ENCODE measurements at regions not wholly inside any gene's neighbourhood (a gene's known extent, or its start where the extent isn't known, plus 50 kb on each side); places are given as distances from the start of the nearest gene placed in this dataset.

DNA sequence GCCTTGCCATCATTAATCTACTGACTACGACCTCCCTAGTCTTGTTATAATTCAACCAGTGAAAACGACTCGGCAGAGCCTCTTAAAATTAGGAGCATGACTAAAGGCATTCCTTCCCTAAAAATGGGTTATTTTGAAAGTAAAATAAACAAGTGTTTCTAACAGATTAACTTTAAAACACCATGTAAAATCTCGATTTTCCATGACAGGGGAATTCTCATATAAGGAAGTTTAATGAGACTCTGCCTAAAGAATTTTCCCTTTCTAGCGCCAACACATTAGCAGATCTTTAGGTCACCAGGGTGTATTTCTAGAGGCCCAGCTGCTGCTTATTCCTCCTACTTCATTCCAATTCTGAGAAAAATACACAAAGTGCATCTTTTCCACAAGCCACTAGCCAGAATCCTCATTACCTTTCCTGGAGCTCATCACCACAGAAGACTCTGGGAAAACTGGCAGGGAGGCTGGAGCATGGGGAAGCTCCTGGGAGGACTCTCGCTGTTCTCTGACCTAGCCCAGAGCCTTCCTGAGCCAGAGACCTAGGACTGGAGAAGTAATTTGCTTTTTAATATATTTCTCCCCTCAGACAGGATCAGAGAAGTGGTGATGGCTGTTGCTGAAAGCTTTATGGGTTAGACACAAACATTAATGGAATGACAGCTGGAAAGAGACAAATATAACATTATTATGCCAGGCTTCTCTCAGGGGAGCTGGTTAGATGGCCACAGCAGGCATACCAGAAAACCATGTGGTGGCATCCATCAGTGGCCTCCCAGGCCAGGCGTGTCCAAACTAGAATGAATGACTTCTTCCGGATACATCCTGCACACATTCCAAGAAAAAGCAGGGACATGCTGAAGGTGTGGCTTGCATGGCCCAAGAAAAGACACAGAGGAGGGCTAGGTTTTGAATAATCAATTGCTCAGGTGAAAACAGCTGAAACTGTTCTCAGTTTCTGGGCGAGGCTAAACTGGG, 63.6 kb upstream of the CTTNBP2NL start:
- H3K36me3 ChIP-seq (ENCODE audit: control insufficient read depth, insufficient read depth, low read length) = no peaks in the 10 kb centered on the region
- H3K27ac ChIP-seq (ENCODE audit: low read depth, low read length) = no peak overlapping the region
- H3K4me1 ChIP-seq (ENCODE audit: control insufficient read depth, insufficient read depth, low read length) = no peaks in the 10 kb centered on the region
- H3K4me3 ChIP-seq (ENCODE audit: low read depth, low read length) = no peak overlapping the region
- no peak overlapping the region for H3K9ac ChIP-seq (ENCODE audit: low read length)
- no peaks in the 10 kb centered on the region; the same call in 1 of the 2 replicates for H3K27me3 ChIP-seq (ENCODE audit: control insufficient read depth, insufficient read depth, low read length)
- H3K9me3 ChIP-seq (ENCODE audit: control insufficient read depth, insufficient read depth, low read depth, low read length) = no peaks in the 10 kb centered on the region

DNA sequence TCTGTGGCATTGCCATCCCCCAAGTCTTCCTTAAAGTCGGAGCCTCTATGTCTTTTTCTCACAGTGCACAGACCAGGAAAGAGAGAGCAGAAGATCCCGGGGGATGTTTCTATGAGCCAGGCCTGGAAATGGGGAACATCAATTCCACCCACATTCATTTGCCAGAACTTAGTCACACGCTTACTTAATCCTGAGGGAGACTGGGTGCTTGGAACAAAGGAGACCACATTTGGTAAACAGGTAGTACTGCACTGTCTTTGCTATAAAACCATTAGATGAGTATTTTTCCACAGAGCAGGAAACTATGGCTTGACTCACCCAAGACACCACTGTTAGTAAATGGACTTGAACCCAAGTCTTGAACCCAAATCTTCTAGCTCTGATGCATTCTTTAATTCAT, 60.7 kb upstream of the CTTNBP2NL start:
- H3K4me3 ChIP-seq (ENCODE audit: low read depth, low read length) = no peak overlapping the region
- H3K27me3 ChIP-seq (ENCODE audit: control insufficient read depth, insufficient read depth, low read length) = no peaks in the 10 kb centered on the region; the same call in 1 of the 2 replicates
- H3K9ac ChIP-seq (ENCODE audit: low read length) = no peak overlapping the region
- no peak overlapping the region for H3K27ac ChIP-seq (ENCODE audit: low read depth, low read length)
- H3K4me1 ChIP-seq (ENCODE audit: control insufficient read depth, insufficient read depth, low read length) = no peaks in the 10 kb centered on the region
- no peaks in the 10 kb centered on the region for H3K36me3 ChIP-seq (ENCODE audit: control insufficient read depth, insufficient read depth, low read length)
- no peaks in the 10 kb centered on the region for H3K9me3 ChIP-seq (ENCODE audit: control insufficient read depth, insufficient read depth, low read depth, low read length)

DNA sequence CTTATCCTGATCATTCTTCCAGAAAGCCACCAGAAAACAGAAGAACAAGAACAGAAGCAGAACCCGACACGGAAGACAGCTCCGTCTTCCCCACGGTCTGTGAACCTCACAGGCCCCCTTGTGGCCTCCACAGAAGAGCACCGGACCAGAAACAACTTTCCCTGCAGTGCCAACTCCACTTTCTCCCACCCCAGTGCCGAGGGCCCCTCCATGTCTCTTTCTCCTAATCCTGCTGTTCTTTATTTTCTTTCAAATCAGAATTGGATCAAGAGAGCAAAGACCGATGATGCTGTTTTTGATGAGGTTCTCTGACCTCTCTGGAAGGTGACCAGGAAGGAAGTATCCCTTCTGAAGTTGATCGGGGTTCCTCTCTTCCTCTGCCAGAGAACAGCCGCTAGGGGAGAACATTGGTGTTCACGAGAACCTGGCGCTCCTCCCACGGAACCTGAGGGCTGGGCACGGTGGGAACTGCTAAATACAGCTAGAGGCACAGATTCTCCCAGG, 58.9 kb upstream of the CTTNBP2NL start:
- no peaks in the 10 kb centered on the region for H3K9me3 ChIP-seq (ENCODE audit: control insufficient read depth, insufficient read depth, low read depth, low read length)
- H3K27ac ChIP-seq (ENCODE audit: low read depth, low read length) = no peak overlapping the region
- H3K4me3 ChIP-seq (ENCODE audit: low read depth, low read length) = no peak overlapping the region
- no peaks in the 10 kb centered on the region; the same call in 1 of the 2 replicates for H3K27me3 ChIP-seq (ENCODE audit: control insufficient read depth, insufficient read depth, low read length)
- no peak overlapping the region for H3K9ac ChIP-seq (ENCODE audit: low read length)
- H3K36me3 ChIP-seq (ENCODE audit: control insufficient read depth, insufficient read depth, low read length) = no peaks in the 10 kb centered on the region
- no peaks in the 10 kb centered on the region for H3K4me1 ChIP-seq (ENCODE audit: control insufficient read depth, insufficient read depth, low read length)

DNA sequence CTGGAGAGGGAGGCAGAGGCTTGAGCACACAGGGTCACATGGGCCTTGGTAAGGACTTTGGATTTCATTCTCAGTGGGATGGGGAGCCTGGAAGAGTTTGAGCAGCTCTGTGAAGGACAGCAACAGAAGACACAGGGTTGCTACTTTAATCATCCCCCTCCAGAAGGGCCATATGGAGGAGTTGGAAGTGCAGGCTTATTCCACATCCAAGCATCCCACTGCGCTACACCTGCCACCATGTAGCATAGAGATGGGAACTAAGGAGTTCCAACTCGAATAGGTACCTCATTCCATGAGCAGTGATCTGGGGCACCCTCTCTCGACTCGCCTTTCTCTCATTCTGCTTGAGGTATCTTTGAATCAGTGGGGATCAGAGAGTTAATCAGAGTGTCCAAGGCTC, 54.0 kb upstream of the CTTNBP2NL start:
- Histone ChIP-seq H3K36me3 (ENCODE audit: control insufficient read depth, insufficient read depth, low read length) (no peaks in the 10 kb centered on the region), H3K9me3 (ENCODE audit: control insufficient read depth, insufficient read depth, low read depth, low read length) (no peaks in the 10 kb centered on the region), H3K4me3 (ENCODE audit: low read depth, low read length) (no peak overlapping the region), H3K27ac (ENCODE audit: low read depth, low read length) (no peak overlapping the region), H3K9ac (ENCODE audit: low read length) (no peak overlapping the region), H3K4me1 (ENCODE audit: control insufficient read depth, insufficient read depth, low read length) (peaks cover 4% of the 10 kb centered on the region; the same call in 1 of the 2 replicates), H3K27me3 (ENCODE audit: control insufficient read depth, insufficient read depth, low read length) (0 out of 2 replicates have a peak, but pooled peaks cover 4% of the 10 kb centered on the region)

DNA sequence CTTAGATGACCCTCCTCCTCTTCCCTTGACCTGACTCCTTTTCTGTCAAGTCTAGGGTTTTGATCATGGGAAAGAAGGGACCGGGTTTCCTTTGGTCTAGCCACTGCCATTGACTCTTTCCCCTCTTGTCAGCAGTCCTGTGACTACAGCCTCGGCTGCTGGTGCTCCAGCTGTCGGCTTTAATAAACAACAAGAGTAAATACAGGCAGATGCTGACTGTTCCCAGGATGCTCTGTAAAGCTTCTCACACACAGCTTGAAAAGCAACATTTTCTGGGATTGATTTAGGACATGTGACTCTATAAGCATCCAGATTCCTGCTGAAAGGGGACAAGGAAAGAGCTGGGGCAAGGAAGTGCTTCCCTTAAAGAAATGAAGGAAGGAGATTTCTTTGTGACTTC, 53.5 kb upstream of the CTTNBP2NL start:
- Histone ChIP-seq H3K27me3 (ENCODE audit: control insufficient read depth, insufficient read depth, low read length) (0 out of 2 replicates have a peak, but pooled peaks cover 4% of the 10 kb centered on the region), H3K4me1 (ENCODE audit: control insufficient read depth, insufficient read depth, low read length) (peaks cover 5% of the 10 kb centered on the region; the same call in 1 of the 2 replicates), H3K27ac (ENCODE audit: low read depth, low read length) (no peak overlapping the region), H3K36me3 (ENCODE audit: control insufficient read depth, insufficient read depth, low read length) (no peaks in the 10 kb centered on the region), H3K9ac (ENCODE audit: low read length) (no peak overlapping the region), H3K9me3 (ENCODE audit: control insufficient read depth, insufficient read depth, low read depth, low read length) (no peaks in the 10 kb centered on the region), H3K4me3 (ENCODE audit: low read depth, low read length) (no peak overlapping the region)

DNA sequence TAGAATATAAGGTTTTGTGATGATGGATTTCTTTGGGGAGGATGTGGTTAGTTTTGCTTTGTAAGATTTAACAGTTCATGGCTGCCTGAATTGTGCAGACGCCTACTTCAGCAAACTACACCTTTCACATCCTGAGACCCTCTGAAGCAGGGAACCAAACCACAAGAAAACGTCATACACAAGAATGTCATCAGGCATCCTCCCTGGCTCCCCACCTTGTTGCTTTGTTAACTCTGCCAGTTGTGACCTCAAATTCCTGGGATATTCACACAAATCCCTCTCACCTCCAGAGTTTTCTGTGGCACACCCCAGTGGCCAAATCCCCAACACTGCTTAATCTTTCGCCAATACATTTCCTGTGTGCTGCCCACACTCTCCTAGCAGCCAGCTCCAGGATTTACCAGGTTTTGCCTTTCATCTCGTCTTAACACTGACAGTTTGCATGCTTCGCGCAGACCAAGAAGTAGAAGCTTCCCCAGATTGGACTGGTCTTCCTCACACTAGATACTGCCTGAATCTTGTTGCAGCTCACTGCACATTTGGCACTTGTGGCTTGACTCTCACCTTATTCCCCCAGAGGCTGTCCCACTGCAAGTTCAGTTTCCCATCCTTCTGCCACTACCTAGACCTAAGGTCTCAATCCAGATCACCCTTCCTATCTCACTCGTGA, 51.1 kb upstream of the CTTNBP2NL start:
- Histone ChIP-seq H3K9me3 (ENCODE audit: control insufficient read depth, insufficient read depth, low read depth, low read length) (no peaks in the 10 kb centered on the region), H3K9ac (ENCODE audit: low read length) (no peak overlapping the region), H3K27me3 (ENCODE audit: control insufficient read depth, insufficient read depth, low read length) (0 out of 2 replicates have a peak, but pooled peaks cover 4% of the 10 kb centered on the region), H3K27ac (ENCODE audit: low read depth, low read length) (no peak overlapping the region), H3K4me3 (ENCODE audit: low read depth, low read length) (no peak overlapping the region), H3K4me1 (ENCODE audit: control insufficient read depth, insufficient read depth, low read length) (peaks cover 5% of the 10 kb centered on the region; the same call in 1 of the 2 replicates), H3K36me3 (ENCODE audit: control insufficient read depth, insufficient read depth, low read length) (no peaks in the 10 kb centered on the region)
